Thoracic aorta (tissue), 2 donors: ENCODE measurements at regions not wholly inside any gene's neighbourhood (a gene's known extent, or its start where the extent isn't known, plus 50 kb on each side); places are given as distances from the start of the nearest gene placed in this dataset.

Experiments
- ATAC-seq: fragments of 150-250 bp; one replicate; pipeline ENCODE4 v1.8.0; 2017; ENCODE audit warnings: low read depth; ENCODE audit not compliant: insufficient number of reproducible peaks, low FRiP score
- DNase-seq: peaks from one replicate; pipeline ENCODE4 v3.0.0-alpha.2; 2020; ENCODE audit warnings: low spot score
- H3K27ac ChIP-seq, 2 donors: fragments of 200-600 bp; sonication (generic); 1 replicate in 1 of 2; 2 replicates in 1 of 2; pipeline ENCODE4 v1.5.1; 2016; ENCODE audit warnings: mild to moderate bottlenecking in 2 of 2, moderate library complexity in 2 of 2
- H3K27me3 ChIP-seq: fragments of 200-600 bp; sonication (generic); replicated peaks from 2 replicates; pipeline ENCODE4 v1.6.0; 2016; ENCODE audit warnings: mild to moderate bottlenecking; ENCODE audit not compliant: insufficient read depth
- H3K36me3 ChIP-seq: fragments of 200-600 bp; sonication (generic); one replicate; pipeline ENCODE4 v1.5.1; 2016
- H3K4me1 ChIP-seq, 2 donors: fragments of 200-600 bp; sonication (generic); 1 replicate in 1 of 2; 2 replicates in 1 of 2; pipeline versions ENCODE4 v1.5.1 to v1.6.0; 2016; ENCODE audit warnings: low read depth in 2 of 2, mild to moderate bottlenecking in 1 of 2; ENCODE audit not compliant: control insufficient read depth in 1 of 2
- H3K4me3 ChIP-seq: fragments of 200-600 bp; sonication (generic); 2 replicates; pipeline ENCODE4 v1.5.1; 2016; ENCODE audit warnings: mild to moderate bottlenecking
- H3K9me3 ChIP-seq: fragments of 200-600 bp; sonication (generic); 2 replicates; pipeline ENCODE4 v1.5.1; 2016
- TF ChIP-seq, protein P1 (sequence below): fragments of 200-600 bp; sonication (generic); IDR thresholded peaks from one replicate; pipeline ENCODE4 v1.5.1; 2019; ENCODE audit warnings: antibody characterized with exemption

DNA sequence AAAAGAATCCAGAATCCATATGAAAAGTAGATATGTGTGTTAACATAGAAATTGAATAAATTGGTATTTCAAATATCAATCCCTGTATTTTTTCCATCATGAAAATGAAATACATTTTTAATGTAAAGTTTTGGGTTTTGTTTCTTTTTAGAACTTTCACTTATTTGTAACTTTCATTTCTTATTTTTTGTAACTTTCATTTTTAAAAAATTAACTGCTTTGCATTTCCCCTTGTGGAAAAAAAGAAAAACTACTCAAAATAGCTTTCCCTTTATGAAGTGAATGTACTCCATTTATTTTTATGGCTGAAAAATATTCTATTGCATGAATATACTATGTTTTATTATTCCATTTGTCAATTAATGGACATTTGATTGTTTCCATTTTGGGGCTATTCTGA, 75.6 kb upstream of the SMNDC1 start:
- no peak for ATAC-seq
- Histone ChIP-seq H3K9me3 (no peaks in the 10 kb centered on the region), H3K27ac (no peak overlapping the region), H3K4me3 (no peak overlapping the region), H3K27me3 (no peaks in the 10 kb centered on the region), H3K36me3 (no peaks in the 10 kb centered on the region), H3K4me1 (no peaks in the 10 kb centered on the region)
- no peak for DNase-seq
- TF ChIP-seq, protein P1, sequence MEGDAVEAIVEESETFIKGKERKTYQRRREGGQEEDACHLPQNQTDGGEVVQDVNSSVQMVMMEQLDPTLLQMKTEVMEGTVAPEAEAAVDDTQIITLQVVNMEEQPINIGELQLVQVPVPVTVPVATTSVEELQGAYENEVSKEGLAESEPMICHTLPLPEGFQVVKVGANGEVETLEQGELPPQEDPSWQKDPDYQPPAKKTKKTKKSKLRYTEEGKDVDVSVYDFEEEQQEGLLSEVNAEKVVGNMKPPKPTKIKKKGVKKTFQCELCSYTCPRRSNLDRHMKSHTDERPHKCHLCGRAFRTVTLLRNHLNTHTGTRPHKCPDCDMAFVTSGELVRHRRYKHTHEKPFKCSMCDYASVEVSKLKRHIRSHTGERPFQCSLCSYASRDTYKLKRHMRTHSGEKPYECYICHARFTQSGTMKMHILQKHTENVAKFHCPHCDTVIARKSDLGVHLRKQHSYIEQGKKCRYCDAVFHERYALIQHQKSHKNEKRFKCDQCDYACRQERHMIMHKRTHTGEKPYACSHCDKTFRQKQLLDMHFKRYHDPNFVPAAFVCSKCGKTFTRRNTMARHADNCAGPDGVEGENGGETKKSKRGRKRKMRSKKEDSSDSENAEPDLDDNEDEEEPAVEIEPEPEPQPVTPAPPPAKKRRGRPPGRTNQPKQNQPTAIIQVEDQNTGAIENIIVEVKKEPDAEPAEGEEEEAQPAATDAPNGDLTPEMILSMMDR, result no peak

DNA sequence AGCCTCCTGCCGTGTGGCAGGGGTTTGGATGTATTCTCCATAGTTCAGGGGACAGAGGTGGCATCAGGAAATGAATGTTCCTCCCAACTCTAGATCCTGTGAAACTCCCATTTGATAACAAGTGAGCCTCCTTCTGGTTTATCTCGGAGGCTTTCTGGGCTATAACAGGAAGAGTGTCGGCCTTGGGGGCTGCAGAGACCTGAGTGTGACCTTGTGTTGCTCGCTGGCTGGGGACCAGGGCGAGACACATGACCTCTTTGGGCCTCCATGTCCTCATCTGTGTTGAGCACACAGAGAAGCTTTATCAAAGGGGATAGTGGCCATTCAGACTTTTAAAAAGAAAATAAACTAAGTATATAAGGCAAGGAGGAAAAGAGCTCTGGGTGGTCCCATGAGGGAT, 78.0 kb upstream of the SMNDC1 start:
- H3K36me3 ChIP-seq, result no peaks in the 10 kb centered on the region
- ATAC-seq (no peak), DNase-seq (no peak)
- H3K4me3 ChIP-seq, result no peak overlapping the region
- no peak overlapping the region for H3K27ac ChIP-seq
- no peaks in the 10 kb centered on the region for H3K4me1 ChIP-seq
- TF ChIP-seq, protein P1, result no peak
- H3K27me3 ChIP-seq, result no peaks in the 10 kb centered on the region
- H3K9me3 ChIP-seq, result no peaks in the 10 kb centered on the region

DNA sequence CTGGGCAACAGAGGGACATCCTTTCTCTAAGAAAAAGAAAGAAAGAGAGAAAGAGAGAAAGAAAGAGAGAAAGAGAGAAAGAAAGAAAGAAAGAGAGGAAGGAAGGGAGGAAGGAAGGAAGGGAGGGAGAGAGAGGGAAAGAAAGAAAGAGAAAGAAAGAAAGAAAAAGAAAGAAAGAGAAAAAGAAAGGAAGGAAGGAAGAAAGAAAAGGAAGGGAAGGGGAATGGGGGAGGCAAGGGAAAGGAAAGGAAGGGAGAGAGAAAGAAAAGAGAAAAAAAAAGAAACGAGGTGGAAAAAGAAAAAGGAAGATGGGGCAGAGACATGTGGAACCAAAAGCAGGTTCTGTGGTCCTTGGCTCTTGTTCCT, 82.9 kb upstream of the SMNDC1 start:
- H3K27me3 ChIP-seq, result no peaks in the 10 kb centered on the region
- H3K4me1 ChIP-seq, result no peaks in the 10 kb centered on the region
- DNase-seq, result no peak
- H3K27ac ChIP-seq, result no peak overlapping the region
- no peak for ATAC-seq
- H3K36me3 ChIP-seq, result no peaks in the 10 kb centered on the region
- H3K4me3 ChIP-seq, result no peak overlapping the region
- TF ChIP-seq, protein P1, result no peak
- H3K9me3 ChIP-seq, result no peaks in the 10 kb centered on the region

DNA sequence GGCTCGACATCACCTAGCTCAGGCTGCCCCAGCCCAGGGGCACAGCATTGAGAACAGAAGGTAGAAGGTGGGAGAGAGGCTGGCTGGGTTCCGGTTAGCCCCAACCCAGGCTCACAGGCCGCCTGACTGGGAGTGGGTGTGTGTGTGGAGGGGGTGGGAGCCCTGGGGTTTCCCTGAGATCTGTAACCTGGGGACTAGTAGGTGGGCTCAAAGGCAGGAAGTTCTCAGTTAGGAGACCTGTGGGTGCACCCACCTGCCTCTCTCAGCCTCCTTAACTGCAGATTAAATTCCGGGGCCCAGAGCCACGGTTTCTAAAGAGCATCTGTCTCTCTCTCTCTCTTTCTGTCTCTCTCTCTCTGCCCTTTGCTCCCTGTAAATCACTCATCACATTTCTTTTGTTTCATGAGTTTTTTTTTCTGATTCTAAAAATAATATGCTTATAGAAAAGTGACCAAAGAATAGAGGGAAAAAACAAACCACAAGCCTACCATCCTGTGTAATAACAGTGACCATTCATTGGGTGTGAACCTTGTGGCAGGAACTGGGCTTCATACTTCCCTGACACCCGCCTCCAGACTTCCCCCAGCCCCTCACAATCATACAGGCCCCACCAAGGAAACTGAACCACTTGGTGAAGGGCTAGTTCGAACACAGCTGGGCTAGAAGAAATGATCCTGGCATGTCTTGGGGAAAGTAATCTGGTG, 83.4 kb upstream of the SMNDC1 start:
- no peaks in the 10 kb centered on the region for H3K9me3 ChIP-seq
- H3K4me1 ChIP-seq, result no peaks in the 10 kb centered on the region
- TF ChIP-seq, protein P1, result no peak
- ATAC-seq (no peak), DNase-seq (no peak)
- H3K36me3 ChIP-seq, result no peaks in the 10 kb centered on the region
- H3K27ac ChIP-seq, result no peak overlapping the region
- no peaks in the 10 kb centered on the region for H3K27me3 ChIP-seq
- no peak overlapping the region for H3K4me3 ChIP-seq

DNA sequence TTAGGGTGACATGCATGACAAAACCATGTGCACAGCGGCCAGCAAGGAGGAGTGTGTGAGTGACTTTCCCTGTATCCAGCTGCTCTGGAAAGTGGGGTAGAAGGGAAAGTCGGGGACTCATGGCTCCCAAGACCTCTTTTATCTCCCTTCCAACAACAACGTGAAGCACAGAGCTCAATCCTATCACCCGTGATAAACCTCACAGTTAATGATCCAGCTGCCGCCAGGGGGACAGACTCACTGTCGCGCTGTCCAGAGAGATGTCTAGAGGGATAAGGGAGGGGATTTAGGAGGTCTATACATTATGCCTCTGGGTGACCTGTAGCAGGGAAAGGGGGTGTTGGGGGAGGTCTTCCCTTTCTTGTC, 84.0 kb upstream of the SMNDC1 start:
- TF ChIP-seq, protein P1, result no peak
- no peaks in the 10 kb centered on the region for H3K4me1 ChIP-seq
- no peak for DNase-seq
- H3K4me3 ChIP-seq, result no peak overlapping the region
- H3K27me3 ChIP-seq, result no peaks in the 10 kb centered on the region
- H3K36me3 ChIP-seq, result no peaks in the 10 kb centered on the region
- H3K9me3 ChIP-seq, result no peaks in the 10 kb centered on the region
- no peak for ATAC-seq
- no peak overlapping the region for H3K27ac ChIP-seq
